ENCODE measurements at regions not wholly inside any gene's neighbourhood (a gene's known extent, or its start where the extent isn't known, plus 50 kb on each side); places are given as distances from the start of the nearest gene placed in this dataset.

DNA sequence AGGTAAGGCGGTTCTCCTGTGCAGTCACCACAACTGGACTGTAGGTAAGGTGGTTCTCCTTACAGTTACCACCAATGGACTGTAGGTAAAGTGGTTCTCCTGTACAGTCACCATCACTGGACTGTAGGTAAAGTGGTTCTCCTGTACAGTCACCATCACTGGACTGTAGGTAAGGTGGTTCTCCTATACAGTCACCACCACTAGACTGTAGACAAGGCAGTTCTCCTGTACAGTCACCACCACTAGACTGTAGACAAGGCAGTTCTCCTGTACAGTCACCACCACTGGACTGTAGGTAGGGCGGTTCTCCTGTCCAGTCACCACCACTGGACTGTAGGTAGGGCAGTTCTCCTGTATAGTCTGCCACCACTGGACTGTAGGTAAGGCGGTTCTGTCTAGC lies 212.3 kb downstream of the TFAP2A start:
- TF ChIP-seq, protein P1, sequence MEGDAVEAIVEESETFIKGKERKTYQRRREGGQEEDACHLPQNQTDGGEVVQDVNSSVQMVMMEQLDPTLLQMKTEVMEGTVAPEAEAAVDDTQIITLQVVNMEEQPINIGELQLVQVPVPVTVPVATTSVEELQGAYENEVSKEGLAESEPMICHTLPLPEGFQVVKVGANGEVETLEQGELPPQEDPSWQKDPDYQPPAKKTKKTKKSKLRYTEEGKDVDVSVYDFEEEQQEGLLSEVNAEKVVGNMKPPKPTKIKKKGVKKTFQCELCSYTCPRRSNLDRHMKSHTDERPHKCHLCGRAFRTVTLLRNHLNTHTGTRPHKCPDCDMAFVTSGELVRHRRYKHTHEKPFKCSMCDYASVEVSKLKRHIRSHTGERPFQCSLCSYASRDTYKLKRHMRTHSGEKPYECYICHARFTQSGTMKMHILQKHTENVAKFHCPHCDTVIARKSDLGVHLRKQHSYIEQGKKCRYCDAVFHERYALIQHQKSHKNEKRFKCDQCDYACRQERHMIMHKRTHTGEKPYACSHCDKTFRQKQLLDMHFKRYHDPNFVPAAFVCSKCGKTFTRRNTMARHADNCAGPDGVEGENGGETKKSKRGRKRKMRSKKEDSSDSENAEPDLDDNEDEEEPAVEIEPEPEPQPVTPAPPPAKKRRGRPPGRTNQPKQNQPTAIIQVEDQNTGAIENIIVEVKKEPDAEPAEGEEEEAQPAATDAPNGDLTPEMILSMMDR (IDR thresholded peaks at IDR 0.05): no peak
- TF ChIP-seq POLR2A (IDR thresholded peaks at IDR 0.05): no peak
